Prostate gland (tissue), 2 donors: ENCODE measurements at regions not wholly inside any gene's neighbourhood (a gene's known extent, or its start where the extent isn't known, plus 50 kb on each side); places are given as distances from the start of the nearest gene placed in this dataset.

ENCODE experiments used
- POLR2AphosphoS5 ChIP-seq: sonication (generic); formaldehyde crosslinking; IDR thresholded peaks from one replicate; pipeline ENCODE4 v1.6.1; 2017; ENCODE audit warnings: antibody characterized with exemption
- TF ChIP-seq, protein P1 (sequence below), 4 experiments: fragments of 200-600 bp in 2 of 4; fragments of 450-650 bp in 2 of 4; sonication (generic) in 2 of 4; IDR thresholded peaks; 1 replicate in 3 of 4; 2 replicates in 1 of 4; pipeline ENCODE4 v1.5.1; 2016 to 2019; ENCODE audit warnings: antibody characterized with exemption in 4 of 4, mild to moderate bottlenecking in 2 of 4, moderate library complexity in 2 of 4

DNA sequence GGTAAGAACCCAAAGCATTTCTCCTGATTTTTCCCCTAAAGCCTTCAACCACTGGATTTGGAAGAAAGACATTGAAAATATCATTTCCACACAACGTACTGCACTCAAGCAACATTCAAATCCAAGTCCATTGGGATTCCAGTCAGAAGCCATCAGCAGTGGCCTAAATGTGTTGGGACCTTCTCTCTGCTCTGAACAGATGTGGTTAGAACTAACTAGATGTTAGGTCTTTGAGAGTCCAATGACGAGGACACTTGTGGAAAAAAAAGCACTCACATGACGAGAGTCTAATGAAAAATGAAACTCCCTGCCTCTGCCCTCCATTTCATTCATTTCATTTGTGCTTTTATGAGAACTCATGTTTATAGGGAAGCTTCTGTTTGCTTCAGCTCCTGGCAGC, 382.3 kb downstream of the SIPA1L2 start:
- TF ChIP-seq, protein P1, sequence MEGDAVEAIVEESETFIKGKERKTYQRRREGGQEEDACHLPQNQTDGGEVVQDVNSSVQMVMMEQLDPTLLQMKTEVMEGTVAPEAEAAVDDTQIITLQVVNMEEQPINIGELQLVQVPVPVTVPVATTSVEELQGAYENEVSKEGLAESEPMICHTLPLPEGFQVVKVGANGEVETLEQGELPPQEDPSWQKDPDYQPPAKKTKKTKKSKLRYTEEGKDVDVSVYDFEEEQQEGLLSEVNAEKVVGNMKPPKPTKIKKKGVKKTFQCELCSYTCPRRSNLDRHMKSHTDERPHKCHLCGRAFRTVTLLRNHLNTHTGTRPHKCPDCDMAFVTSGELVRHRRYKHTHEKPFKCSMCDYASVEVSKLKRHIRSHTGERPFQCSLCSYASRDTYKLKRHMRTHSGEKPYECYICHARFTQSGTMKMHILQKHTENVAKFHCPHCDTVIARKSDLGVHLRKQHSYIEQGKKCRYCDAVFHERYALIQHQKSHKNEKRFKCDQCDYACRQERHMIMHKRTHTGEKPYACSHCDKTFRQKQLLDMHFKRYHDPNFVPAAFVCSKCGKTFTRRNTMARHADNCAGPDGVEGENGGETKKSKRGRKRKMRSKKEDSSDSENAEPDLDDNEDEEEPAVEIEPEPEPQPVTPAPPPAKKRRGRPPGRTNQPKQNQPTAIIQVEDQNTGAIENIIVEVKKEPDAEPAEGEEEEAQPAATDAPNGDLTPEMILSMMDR (IDR thresholded peaks at IDR 0.05) = no peak
- TF ChIP-seq POLR2AphosphoS5 = peak; percentile 85
